HL-60 (cell line): ENCODE measurements at regions not wholly inside any gene's neighbourhood (a gene's known extent, or its start where the extent isn't known, plus 50 kb on each side); places are given as distances from the start of the nearest gene placed in this dataset.
A peak's percentile ranks its signal among the peaks of the same experiment; 100 is the strongest.

ENCODE experiments used
- DNase-seq, 2 experiments: peaks; one replicate each; pipeline ENCODE4 v3.0.0-alpha.2; 2010 to 2020; ENCODE audit warnings: low read depth in 1 of 2, low spot score in 1 of 2
- H3K27ac ChIP-seq: fragments of 250-450 bp; sonication (Bioruptor Pico); replicated peaks from 2 replicates; pipeline ENCODE4 v1.5.1; 2020; ENCODE audit warnings: mild to moderate bottlenecking, moderate library complexity
- H3K27me3 ChIP-seq: fragments of 250-450 bp; sonication (Bioruptor Pico); 2 replicates; pipeline ENCODE4 v1.5.1; 2021; ENCODE audit warnings: mild to moderate bottlenecking, moderate library complexity; ENCODE audit not compliant: insufficient read depth, poor library complexity, severe bottlenecking
- H3K4me3 ChIP-seq: replicated peaks from 2 replicates; pipeline ENCODE4 v1.5.1; 2011; ENCODE audit warnings: mild to moderate bottlenecking, control low read depth, low read length; ENCODE audit not compliant: insufficient read depth
- GABPA ChIP-seq: IDR thresholded peaks from 2 replicates; pipeline ENCODE4 v1.6.1; 2012; ENCODE audit warnings: low read depth
- POLR2AphosphoS5 ChIP-seq: IDR thresholded peaks from 2 replicates; pipeline ENCODE4 v1.6.1; 2012; ENCODE audit warnings: low read depth
- SPI1 ChIP-seq: IDR thresholded peaks from 2 replicates; pipeline ENCODE4 v1.6.1; 2012; ENCODE audit warnings: low read depth, mild to moderate bottlenecking, borderline replicate concordance
- TF ChIP-seq, protein P1 (sequence below): IDR thresholded peaks from 2 replicates; pipeline ENCODE4 v1.6.1; 2012; ENCODE audit warnings: low read depth; ENCODE audit not compliant: insufficient replicate concordance
- TF ChIP-seq, protein P2 (sequence below): IDR thresholded peaks from one replicate; pipeline ENCODE4 v1.5.1; 2011; ENCODE audit warnings: low read length, control low read depth, inconsistent platforms; ENCODE audit not compliant: insufficient read depth

DNA sequence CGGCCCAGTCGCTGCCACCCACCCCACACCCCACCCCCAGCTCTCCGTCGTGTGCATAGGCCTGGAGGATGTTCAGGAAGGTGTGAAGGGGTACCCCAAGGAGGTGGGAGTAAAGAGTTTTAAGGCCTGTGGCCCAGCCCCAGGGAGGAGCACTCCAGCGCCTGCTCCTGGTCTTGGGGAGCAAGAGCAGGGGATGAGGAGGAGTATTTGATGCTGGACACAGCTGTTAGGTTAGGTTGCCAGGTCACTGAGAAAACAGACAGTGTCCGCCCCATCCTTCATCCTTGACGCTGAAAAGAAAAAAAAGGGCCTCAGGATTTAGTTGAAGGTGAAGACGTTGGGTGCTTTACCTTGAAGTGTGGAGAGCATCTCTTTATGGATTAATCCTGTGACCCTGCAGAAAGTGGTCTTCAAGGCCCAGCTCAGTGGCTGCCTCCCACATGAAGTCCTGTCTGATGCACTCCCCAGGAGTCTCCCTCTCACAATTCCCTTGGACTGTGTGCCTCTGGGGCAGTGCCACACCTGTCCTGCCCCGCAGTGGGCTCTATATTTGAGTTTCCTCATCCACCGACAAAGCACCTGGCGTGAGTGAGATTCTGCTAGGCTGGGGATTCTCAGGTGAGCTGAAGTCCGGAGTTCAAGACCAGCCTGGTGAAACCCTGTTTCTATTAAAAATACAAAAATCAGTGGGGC lies 101.8 kb downstream of the SPRY4 start:
- Histone ChIP-seq H3K27ac (no peak overlapping the region), H3K27me3 (no peaks in the 10 kb centered on the region), H3K4me3 (no peak overlapping the region)
- no peak for DNase-seq
- TF ChIP-seq, protein P1, sequence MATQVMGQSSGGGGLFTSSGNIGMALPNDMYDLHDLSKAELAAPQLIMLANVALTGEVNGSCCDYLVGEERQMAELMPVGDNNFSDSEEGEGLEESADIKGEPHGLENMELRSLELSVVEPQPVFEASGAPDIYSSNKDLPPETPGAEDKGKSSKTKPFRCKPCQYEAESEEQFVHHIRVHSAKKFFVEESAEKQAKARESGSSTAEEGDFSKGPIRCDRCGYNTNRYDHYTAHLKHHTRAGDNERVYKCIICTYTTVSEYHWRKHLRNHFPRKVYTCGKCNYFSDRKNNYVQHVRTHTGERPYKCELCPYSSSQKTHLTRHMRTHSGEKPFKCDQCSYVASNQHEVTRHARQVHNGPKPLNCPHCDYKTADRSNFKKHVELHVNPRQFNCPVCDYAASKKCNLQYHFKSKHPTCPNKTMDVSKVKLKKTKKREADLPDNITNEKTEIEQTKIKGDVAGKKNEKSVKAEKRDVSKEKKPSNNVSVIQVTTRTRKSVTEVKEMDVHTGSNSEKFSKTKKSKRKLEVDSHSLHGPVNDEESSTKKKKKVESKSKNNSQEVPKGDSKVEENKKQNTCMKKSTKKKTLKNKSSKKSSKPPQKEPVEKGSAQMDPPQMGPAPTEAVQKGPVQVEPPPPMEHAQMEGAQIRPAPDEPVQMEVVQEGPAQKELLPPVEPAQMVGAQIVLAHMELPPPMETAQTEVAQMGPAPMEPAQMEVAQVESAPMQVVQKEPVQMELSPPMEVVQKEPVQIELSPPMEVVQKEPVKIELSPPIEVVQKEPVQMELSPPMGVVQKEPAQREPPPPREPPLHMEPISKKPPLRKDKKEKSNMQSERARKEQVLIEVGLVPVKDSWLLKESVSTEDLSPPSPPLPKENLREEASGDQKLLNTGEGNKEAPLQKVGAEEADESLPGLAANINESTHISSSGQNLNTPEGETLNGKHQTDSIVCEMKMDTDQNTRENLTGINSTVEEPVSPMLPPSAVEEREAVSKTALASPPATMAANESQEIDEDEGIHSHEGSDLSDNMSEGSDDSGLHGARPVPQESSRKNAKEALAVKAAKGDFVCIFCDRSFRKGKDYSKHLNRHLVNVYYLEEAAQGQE, result no peak
- TF ChIP-seq, protein P2, sequence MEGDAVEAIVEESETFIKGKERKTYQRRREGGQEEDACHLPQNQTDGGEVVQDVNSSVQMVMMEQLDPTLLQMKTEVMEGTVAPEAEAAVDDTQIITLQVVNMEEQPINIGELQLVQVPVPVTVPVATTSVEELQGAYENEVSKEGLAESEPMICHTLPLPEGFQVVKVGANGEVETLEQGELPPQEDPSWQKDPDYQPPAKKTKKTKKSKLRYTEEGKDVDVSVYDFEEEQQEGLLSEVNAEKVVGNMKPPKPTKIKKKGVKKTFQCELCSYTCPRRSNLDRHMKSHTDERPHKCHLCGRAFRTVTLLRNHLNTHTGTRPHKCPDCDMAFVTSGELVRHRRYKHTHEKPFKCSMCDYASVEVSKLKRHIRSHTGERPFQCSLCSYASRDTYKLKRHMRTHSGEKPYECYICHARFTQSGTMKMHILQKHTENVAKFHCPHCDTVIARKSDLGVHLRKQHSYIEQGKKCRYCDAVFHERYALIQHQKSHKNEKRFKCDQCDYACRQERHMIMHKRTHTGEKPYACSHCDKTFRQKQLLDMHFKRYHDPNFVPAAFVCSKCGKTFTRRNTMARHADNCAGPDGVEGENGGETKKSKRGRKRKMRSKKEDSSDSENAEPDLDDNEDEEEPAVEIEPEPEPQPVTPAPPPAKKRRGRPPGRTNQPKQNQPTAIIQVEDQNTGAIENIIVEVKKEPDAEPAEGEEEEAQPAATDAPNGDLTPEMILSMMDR, result no peak
- no peak for TF ChIP-seq SPI1

DNA sequence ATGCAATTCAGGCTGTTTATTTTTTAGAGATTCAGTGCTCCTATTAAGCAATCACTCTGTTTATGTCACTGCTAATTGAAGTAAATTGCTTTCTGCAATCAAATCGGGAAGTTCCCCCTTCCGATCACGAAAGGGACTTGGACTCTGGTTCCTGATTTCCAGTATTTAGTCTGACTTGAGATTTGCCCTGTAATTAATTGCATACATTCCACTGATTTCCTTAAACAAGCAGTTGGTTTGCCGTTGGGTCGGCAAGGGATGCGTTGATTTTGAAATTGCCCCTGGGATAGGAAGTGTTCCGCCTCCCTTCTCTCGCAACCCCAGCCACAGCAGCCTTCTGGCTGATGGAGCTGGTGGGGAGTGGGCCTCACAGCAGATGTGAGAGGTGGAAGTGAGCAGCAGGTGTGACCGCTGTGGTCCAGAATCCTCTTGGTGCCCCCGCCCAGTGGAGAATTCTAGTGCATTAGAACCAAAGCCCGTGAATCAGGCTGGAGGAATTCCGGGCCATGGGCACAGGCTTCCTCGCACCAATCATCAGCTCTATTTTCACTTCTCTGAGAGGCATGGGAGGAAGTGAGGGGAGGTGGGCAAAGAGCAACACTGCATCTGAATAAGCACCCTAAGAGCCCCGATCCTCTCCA lies 102.5 kb downstream of the SPRY4 start:
- Histone ChIP-seq H3K4me3 (no peak overlapping the region), H3K27ac (no peak overlapping the region), H3K27me3 (no peaks in the 10 kb centered on the region)
- DNase-seq, result peak; percentile 32 to 76
- peak; percentile 15; the same call in 1 of the 2 replicates for TF ChIP-seq SPI1
- TF ChIP-seq, protein P1, result no peak
- TF ChIP-seq POLR2AphosphoS5, result 0 out of 2 replicates have a peak, but pooled peaks have one; percentile 19

DNA sequence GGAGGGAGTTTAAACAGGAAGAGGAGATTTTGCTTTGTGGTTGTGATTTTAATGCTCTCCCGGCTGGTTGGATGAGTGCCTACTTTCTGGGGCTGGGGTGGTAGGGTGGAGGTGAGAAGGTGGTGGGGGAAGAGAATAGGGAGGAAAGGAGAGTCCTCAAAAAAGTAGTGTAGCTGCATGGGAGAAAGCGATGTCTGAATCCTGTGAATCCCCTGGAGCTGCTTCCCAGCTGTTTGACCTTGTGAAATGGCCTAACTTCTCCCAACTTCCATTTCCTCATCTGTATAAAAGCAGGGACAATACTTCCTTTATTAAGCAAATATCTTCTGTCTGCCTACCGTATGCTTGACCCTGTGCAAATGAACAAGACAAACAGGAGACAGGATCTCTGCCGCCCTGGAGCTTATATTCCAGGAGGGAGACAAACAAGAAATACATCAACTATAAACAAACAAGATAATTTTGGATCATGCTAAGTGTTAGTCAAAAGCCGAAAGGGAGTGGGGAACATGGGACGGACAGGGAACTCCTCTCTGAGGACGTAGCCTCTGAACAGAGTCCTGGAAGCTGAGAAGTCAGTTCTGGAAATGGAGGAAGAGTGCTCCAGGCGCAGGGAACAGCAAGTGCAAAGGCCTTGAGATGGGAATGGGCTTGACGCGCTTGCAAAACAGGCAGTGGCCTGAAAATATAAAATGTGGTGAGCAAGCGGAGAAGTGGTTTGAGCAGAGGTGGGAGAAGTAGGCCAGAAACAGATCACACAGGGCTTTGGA lies 103.5 kb downstream of the SPRY4 start:
- H3K27ac ChIP-seq, result no peak overlapping the region
- DNase-seq, result no peak
- TF ChIP-seq SPI1 (no peak), GABPA (no peak), POLR2AphosphoS5 (no peak)
- TF ChIP-seq, protein P2, result no peak
- TF ChIP-seq, protein P1, result no peak
- no peaks in the 10 kb centered on the region for H3K27me3 ChIP-seq
- H3K4me3 ChIP-seq, result no peak overlapping the region
